CD8-positive, alpha-beta memory T cell (primary cell): ENCODE measurements at regions not wholly inside any gene's neighbourhood (a gene's known extent, or its start where the extent isn't known, plus 50 kb on each side); places are given as distances from the start of the nearest gene placed in this dataset.

Experiments used
- CTCF ChIA-PET: fragments of 350-600 bp; sonication (Branson Sonifier 250); formaldehyde crosslinking; loops from one replicate; lab custom pipeline; 2021; ENCODE audit warnings: antibody characterized with exemption; lab: Charles Lee
- POLR2A ChIA-PET: fragments of 350-600 bp; sonication (Branson Sonifier 250); formaldehyde crosslinking; loops from one replicate; lab custom pipeline; 2021; ENCODE audit warnings: antibody characterized with exemption; lab: Charles Lee
- DNase-seq, 5 donors: peaks; one replicate each; pipeline versions ENCODE4 v3.0.0 to v3.0.0-alpha.2; 2020 to 2022; ENCODE audit warnings: mixed read lengths in 1 of 5
- H3K27ac ChIP-seq: one replicate; pipeline ENCODE4 v1.7.0; 2013; ENCODE audit warnings: low read depth, mild to moderate bottlenecking, low read length, moderate library complexity
- H3K27me3 ChIP-seq: 2 replicates; pipeline ENCODE4 v1.7.0; 2013; ENCODE audit warnings: low read length, mild to moderate bottlenecking; ENCODE audit not compliant: insufficient read depth, poor library complexity, severe bottlenecking
- H3K36me3 ChIP-seq: 2 replicates; pipeline ENCODE4 v1.7.0; 2013; ENCODE audit warnings: mild to moderate bottlenecking, low read length, moderate library complexity; ENCODE audit not compliant: insufficient read depth
- H3K4me1 ChIP-seq: 2 replicates; pipeline ENCODE4 v1.7.0; 2013; ENCODE audit warnings: mild to moderate bottlenecking, low read length, moderate library complexity; ENCODE audit not compliant: insufficient read depth
- H3K4me3 ChIP-seq: 2 replicates; pipeline ENCODE4 v1.7.0; 2013; ENCODE audit warnings: mild to moderate bottlenecking, low read length
- H3K9me3 ChIP-seq: 2 replicates; pipeline ENCODE4 v1.7.0; 2013; ENCODE audit warnings: mild to moderate bottlenecking, low read length
- H3K27ac Mint-ChIP-seq, 8 donors: one replicate each; pipeline ENCODE4 v1.8.0; 2020 to 2021; ENCODE audit warnings: mixed read lengths in 8 of 8, mild to moderate bottlenecking in 6 of 8, inconsistent platforms in 3 of 8, moderate library complexity in 3 of 8
- H3K27me3 Mint-ChIP-seq, 2 donors: one replicate each; pipeline ENCODE4 v1.8.0; 2020 to 2021; ENCODE audit warnings: mixed read lengths in 2 of 2, mild to moderate bottlenecking in 1 of 2, moderate library complexity in 1 of 2
- H3K36me3 Mint-ChIP-seq, 3 donors: one replicate each; pipeline ENCODE4 v1.8.0; 2020 to 2021; ENCODE audit warnings: mixed read lengths in 3 of 3, inconsistent platforms in 1 of 3, mild to moderate bottlenecking in 1 of 3
- H3K4me1 Mint-ChIP-seq, 3 donors: one replicate each; pipeline ENCODE4 v1.8.0; 2020 to 2021; ENCODE audit warnings: mixed read lengths in 3 of 3, inconsistent platforms in 1 of 3, mild to moderate bottlenecking in 1 of 3
- H3K4me3 Mint-ChIP-seq, 7 donors: one replicate each; pipeline ENCODE4 v1.8.0; 2020 to 2021; ENCODE audit warnings: mixed read lengths in 7 of 7, mild to moderate bottlenecking in 6 of 7, moderate library complexity in 4 of 7, inconsistent platforms in 2 of 7
- H3K9me3 Mint-ChIP-seq, 5 donors: one replicate each; pipeline ENCODE4 v1.8.0; 2020 to 2022; ENCODE audit warnings: mixed read lengths in 5 of 5, mild to moderate bottlenecking in 3 of 5, moderate library complexity in 2 of 5, inconsistent platforms in 1 of 5

- Histone ChIP-seq H3K36me3 (no peaks in the 10 kb centered on the region), H3K9me3 (no peaks in the 10 kb centered on the region), H3K4me1 (peaks cover 15% of the 10 kb centered on the region), H3K4me3 (no peak overlapping the region), H3K27me3 (no peaks in the 10 kb centered on the region), H3K27ac (no peak overlapping the region)
- Mint-ChIP-seq H3K27ac (peak overlapping the region in 3 of 8 donors; percentile 6 to 82 (median 69)), H3K4me3 (peak overlapping the region in 2 of 7 donors; percentile 3 to 27), H3K9me3 (no peaks in the 10 kb centered on the region), H3K4me1 (peaks cover under 1 to 17% (median 10%) of the 10 kb centered on the region in 3 donors), H3K27me3 (peaks cover 0 to 5% of the 10 kb centered on the region in 2 donors), H3K36me3 (peaks cover 0 to 6% (median 0%) of the 10 kb centered on the region in 3 donors)
- DNase-seq, result peak in 1 of 5 donors; percentile 1
- ChIA-PET POLR2A (no interaction called here), CTCF (no interaction called here)
Observed at GRCh38 chr9:109974143-109974917, 194.3 kb downstream of the PALM2AKAP2 start.

DNA sequence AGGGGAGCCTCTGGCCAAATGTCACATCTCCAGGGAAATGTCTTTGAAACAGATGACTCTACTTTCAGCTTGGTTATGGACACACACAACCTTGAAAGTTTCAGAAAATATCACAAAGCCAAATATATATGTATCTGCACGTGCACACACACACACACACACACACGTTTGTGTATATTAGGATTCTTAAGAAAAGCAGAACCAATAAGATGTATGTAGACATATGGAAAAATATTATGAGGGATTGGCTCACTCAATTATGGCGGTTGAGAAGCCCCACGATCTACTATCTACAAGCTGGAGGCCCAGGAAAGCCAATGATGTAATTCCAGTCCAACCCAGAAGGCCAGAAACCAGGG lies 194.9 kb downstream of the PALM2AKAP2 start:
- POLR2A ChIA-PET, result no interaction called here
- Histone ChIP-seq H3K4me1 (peaks cover 9% of the 10 kb centered on the region), H3K27ac (no peak overlapping the region)

GRCh38 chr9:109975574-109976295 lies 195.7 kb downstream of the PALM2AKAP2 start:
- no peak for DNase-seq
- POLR2A ChIA-PET, result no interaction called here
- no peak overlapping the region for H3K27ac ChIP-seq
- H3K27me3 ChIP-seq, result no peaks in the 10 kb centered on the region
- no peak overlapping the region for H3K27ac Mint-ChIP-seq
- H3K4me1 ChIP-seq, result peaks cover 8% of the 10 kb centered on the region
- peaks cover 0 to 6% (median 0%) of the 10 kb centered on the region in 3 donors for H3K36me3 Mint-ChIP-seq
- H3K27me3 Mint-ChIP-seq, result peaks cover 2 to 5% of the 10 kb centered on the region in 2 donors
- no peak overlapping the region for H3K4me3 ChIP-seq
- H3K4me1 Mint-ChIP-seq, result peaks cover 0 to 11% (median 10%) of the 10 kb centered on the region in 3 donors
- no peaks in the 10 kb centered on the region for H3K9me3 Mint-ChIP-seq
- H3K4me3 Mint-ChIP-seq, result no peak overlapping the region
- H3K36me3 ChIP-seq, result no peaks in the 10 kb centered on the region
- CTCF ChIA-PET, result no interaction called here
- H3K9me3 ChIP-seq, result no peaks in the 10 kb centered on the region

More for the DNA sequence above, 194.9 kb downstream of the PALM2AKAP2 start:
- no peaks in the 10 kb centered on the region for H3K9me3 Mint-ChIP-seq
- Histone ChIP-seq H3K4me3 (no peak overlapping the region), H3K9me3 (no peaks in the 10 kb centered on the region), H3K27me3 (no peaks in the 10 kb centered on the region), H3K36me3 (no peaks in the 10 kb centered on the region)
- no peak overlapping the region for H3K4me3 Mint-ChIP-seq
- peaks cover 0 to 11% (median 10%) of the 10 kb centered on the region in 3 donors for H3K4me1 Mint-ChIP-seq
- H3K36me3 Mint-ChIP-seq, result peaks cover 0 to 6% (median 0%) of the 10 kb centered on the region in 3 donors
- DNase-seq, result no peak
- no peak overlapping the region for H3K27ac Mint-ChIP-seq
- CTCF ChIA-PET, result no interaction called here
- H3K27me3 Mint-ChIP-seq, result peaks cover 0 to 5% of the 10 kb centered on the region in 2 donors

DNA sequence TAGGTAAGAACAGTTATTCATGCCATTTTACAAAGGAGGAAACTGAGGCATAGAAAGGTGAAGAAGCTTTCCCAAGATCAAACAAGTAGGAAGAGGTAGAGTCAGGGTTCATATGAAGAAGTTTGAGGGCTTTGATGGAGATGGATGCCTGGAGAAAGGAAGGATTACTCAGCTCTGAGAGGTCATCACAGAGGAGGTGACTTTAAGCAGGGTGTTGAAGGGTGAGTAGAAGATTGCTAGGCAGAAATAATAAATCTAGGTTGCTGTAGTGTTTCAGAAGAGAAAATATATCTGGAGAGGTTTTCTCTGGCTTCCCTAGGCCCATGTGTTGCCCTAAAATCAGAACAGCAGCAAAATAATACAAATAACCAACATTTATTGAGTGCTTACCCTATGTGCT lies 196.3 kb downstream of the PALM2AKAP2 start:
- DNase-seq, result no peak
- Histone ChIP-seq H3K27me3 (no peaks in the 10 kb centered on the region), H3K9me3 (no peaks in the 10 kb centered on the region), H3K4me1 (peaks cover 8% of the 10 kb centered on the region), H3K27ac (no peak overlapping the region), H3K4me3 (no peak overlapping the region), H3K36me3 (no peaks in the 10 kb centered on the region)
- CTCF ChIA-PET, result no interaction called here
- H3K27me3 Mint-ChIP-seq, result peaks cover 2 to 5% of the 10 kb centered on the region in 2 donors
- peaks cover 0 to 6% (median 0%) of the 10 kb centered on the region in 3 donors for H3K36me3 Mint-ChIP-seq
- H3K4me1 Mint-ChIP-seq, result peaks cover 0 to 11% (median 10%) of the 10 kb centered on the region in 3 donors
- H3K27ac Mint-ChIP-seq, result no peak overlapping the region
- no peak overlapping the region for H3K4me3 Mint-ChIP-seq
- no peaks in the 10 kb centered on the region for H3K9me3 Mint-ChIP-seq
- POLR2A ChIA-PET, result no interaction called here

DNA sequence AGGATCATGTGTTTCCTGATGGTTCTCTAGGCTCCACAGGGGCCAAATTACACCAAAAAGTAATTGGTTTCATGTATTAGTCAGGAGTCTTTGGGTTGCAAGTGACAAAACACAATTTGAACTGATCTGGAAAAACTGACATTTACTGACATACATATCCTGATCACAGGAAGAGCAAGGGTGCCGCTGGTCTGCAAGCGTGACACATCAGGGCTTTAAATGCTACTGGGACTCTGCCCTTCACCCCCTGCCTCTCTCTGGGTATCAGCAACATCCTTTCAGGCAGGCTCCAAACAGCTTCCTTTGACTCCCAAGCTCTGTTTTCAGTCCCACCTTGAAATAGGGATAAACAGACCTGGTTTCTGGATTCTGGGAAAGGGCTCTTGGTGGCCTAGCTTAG lies 197.5 kb downstream of the PALM2AKAP2 start:
- Mint-ChIP-seq H3K36me3 (no peaks in the 10 kb centered on the region), H3K27me3 (peaks cover 2 to 3% of the 10 kb centered on the region in 2 donors), H3K9me3 (peaks cover 0 to 7% (median 3%) of the 10 kb centered on the region in 5 donors), H3K4me3 (no peak overlapping the region), H3K27ac (peak overlapping the region in 1 of 8 donors; percentile 47), H3K4me1 (peaks cover 0 to 11% (median 10%) of the 10 kb centered on the region in 3 donors)
- DNase-seq, result no peak
- Histone ChIP-seq H3K4me3 (no peak overlapping the region), H3K4me1 (peaks cover 8% of the 10 kb centered on the region), H3K9me3 (no peaks in the 10 kb centered on the region), H3K27ac (no peak overlapping the region), H3K27me3 (no peaks in the 10 kb centered on the region), H3K36me3 (no peaks in the 10 kb centered on the region)
- CTCF ChIA-PET, result interaction anchor here (1.3 kb wide), 1 partner anchor 11 kb away, joined by 4 read pairs; no protein-coding TSS in a partner anchor
- POLR2A ChIA-PET, result no interaction called here

DNA sequence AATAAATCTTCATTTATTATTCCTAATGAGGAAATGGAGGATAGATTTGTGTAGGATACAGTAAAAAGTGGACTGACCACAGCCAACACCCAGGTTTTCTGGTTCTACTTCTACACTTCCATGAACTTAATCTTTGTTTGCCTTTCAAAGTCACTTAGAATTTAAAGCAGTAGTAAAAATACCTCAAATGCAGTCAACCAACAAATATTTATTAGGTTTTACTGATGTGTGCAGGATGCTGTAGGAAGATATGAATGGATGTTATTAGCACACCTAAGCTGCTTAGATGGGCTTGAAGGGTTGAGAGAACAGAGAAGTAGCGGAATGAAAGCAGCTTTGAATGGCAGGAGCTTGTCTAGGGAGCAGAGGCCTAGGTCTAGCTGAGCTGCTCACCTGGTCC lies 201.1 kb downstream of the PALM2AKAP2 start:
- no peaks in the 10 kb centered on the region for H3K36me3 Mint-ChIP-seq
- H3K27me3 Mint-ChIP-seq, result peaks cover 2 to 3% of the 10 kb centered on the region in 2 donors
- no peak overlapping the region for H3K27ac ChIP-seq
- ChIA-PET POLR2A (no interaction called here), CTCF (no interaction called here)
- no peaks in the 10 kb centered on the region for H3K9me3 ChIP-seq
- no peak for DNase-seq
- no peaks in the 10 kb centered on the region for H3K27me3 ChIP-seq
- H3K27ac Mint-ChIP-seq, result no peak overlapping the region
- no peaks in the 10 kb centered on the region for H3K4me1 Mint-ChIP-seq
- no peaks in the 10 kb centered on the region for H3K36me3 ChIP-seq
- no peak overlapping the region for H3K4me3 ChIP-seq
- H3K9me3 Mint-ChIP-seq, result peaks cover 0 to 7% (median 3%) of the 10 kb centered on the region in 5 donors
- H3K4me1 ChIP-seq, result no peaks in the 10 kb centered on the region
- no peak overlapping the region for H3K4me3 Mint-ChIP-seq

DNA sequence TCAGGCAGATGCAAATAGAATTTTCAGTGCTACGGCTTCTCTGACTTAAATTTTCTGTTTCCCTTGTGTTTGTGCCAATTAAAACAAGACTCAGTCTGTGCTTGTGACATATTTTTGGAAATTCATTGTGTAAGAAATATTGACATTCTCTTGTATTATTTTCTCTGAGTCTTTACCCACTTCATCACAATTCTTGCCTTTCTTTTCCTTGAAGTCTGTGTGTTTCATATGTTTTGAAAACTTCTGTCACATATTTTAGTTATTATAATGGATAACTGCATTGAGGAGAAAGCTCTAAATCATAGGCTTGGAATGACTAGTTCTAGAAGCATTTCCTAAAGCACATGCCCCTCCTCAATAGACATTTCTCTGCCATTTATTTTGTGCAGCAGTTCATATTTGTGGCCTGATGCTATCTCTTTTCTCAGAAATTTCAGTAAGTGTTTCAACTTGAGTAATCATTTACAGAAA lies 206.6 kb downstream of the PALM2AKAP2 start:
- H3K27ac ChIP-seq, result no peak overlapping the region
- H3K4me1 ChIP-seq, result no peaks in the 10 kb centered on the region
- POLR2A ChIA-PET, result no interaction called here
- peaks cover 0 to 3% of the 10 kb centered on the region in 2 donors for H3K27me3 Mint-ChIP-seq
- H3K9me3 ChIP-seq, result no peaks in the 10 kb centered on the region
- H3K9me3 Mint-ChIP-seq, result peaks cover 2 to 22% (median 12%) of the 10 kb centered on the region in 5 donors
- H3K27ac Mint-ChIP-seq, result no peak overlapping the region
- H3K36me3 Mint-ChIP-seq, result no peaks in the 10 kb centered on the region
- no peaks in the 10 kb centered on the region for H3K27me3 ChIP-seq
- H3K4me3 Mint-ChIP-seq, result no peak overlapping the region
- H3K4me1 Mint-ChIP-seq, result no peaks in the 10 kb centered on the region
- no peak for DNase-seq
- H3K4me3 ChIP-seq, result no peak overlapping the region
- CTCF ChIA-PET, result no interaction called here
- H3K36me3 ChIP-seq, result no peaks in the 10 kb centered on the region

GRCh38 chr9:109989296-109989695 lies 209.3 kb downstream of the PALM2AKAP2 start:
- no peak overlapping the region for H3K27ac ChIP-seq
- Mint-ChIP-seq H3K36me3 (no peaks in the 10 kb centered on the region), H3K27ac (no peak overlapping the region), H3K27me3 (peaks cover 0 to 4% of the 10 kb centered on the region in 2 donors), H3K4me1 (no peaks in the 10 kb centered on the region), H3K4me3 (no peak overlapping the region), H3K9me3 (peaks cover 2 to 17% (median 9%) of the 10 kb centered on the region in 5 donors)
- no peaks in the 10 kb centered on the region for H3K9me3 ChIP-seq
- H3K36me3 ChIP-seq, result no peaks in the 10 kb centered on the region
- no peaks in the 10 kb centered on the region for H3K27me3 ChIP-seq
- no peak for DNase-seq
- CTCF ChIA-PET, result no interaction called here
- POLR2A ChIA-PET, result no interaction called here
- no peak overlapping the region for H3K4me3 ChIP-seq
- H3K4me1 ChIP-seq, result no peaks in the 10 kb centered on the region
